SK-N-SH treated with all-trans-retinoic acid at 6 μM for 48 hours (cell line): ENCODE measurements at regions not wholly inside any gene's neighbourhood (a gene's known extent, or its start where the extent isn't known, plus 50 kb on each side); places are given as distances from the start of the nearest gene placed in this dataset.

Source experiments
- ATAC-seq: fragments of 200-7000 bp; cut with Tn5 transposase; 3 replicates; pipeline ENCODE4 v1.9.1; 2020; ENCODE audit warnings: mild to moderate bottlenecking, moderate library complexity
- ARNTL ChIP-seq: fragments of 450-650 bp; formaldehyde crosslinking; IDR thresholded peaks from 2 replicates; pipeline ENCODE4 v1.5.0; 2020; ENCODE audit warnings: low read depth, mild to moderate bottlenecking, moderate library complexity, borderline replicate concordance
- BACH2 ChIP-seq: fragments of 250-450 bp; sonication (Bioruptor Pico); IDR thresholded peaks from 2 replicates; pipeline ENCODE4 v1.9.0; 2021; ENCODE audit warnings: mild to moderate bottlenecking, borderline replicate concordance
- ESRRG ChIP-seq: fragments of 250-450 bp; sonication (Bioruptor Pico); IDR thresholded peaks from 2 replicates; pipeline ENCODE4 v1.6.1; 2021; ENCODE audit warnings: mild to moderate bottlenecking
- GLIS3 ChIP-seq: fragments of 250-450 bp; sonication (Bioruptor Pico); IDR thresholded peaks from 2 replicates; pipeline ENCODE4 v1.5.0; 2020; ENCODE audit warnings: mild to moderate bottlenecking, moderate library complexity
- ISL1 ChIP-seq: fragments of 250-450 bp; sonication (Bioruptor Pico); IDR thresholded peaks from 2 replicates; pipeline ENCODE4 v2.1.2; 2022; ENCODE audit warnings: mild to moderate bottlenecking, moderate library complexity
- OSR1 ChIP-seq: fragments of 250-450 bp; sonication (Bioruptor Pico); IDR thresholded peaks from 2 replicates; pipeline ENCODE4 v1.8.0; 2022; ENCODE audit warnings: moderate library complexity, mild to moderate bottlenecking, inconsistent platforms
- PPARA ChIP-seq: fragments of 250-450 bp; sonication (Bioruptor Pico); IDR thresholded peaks from 2 replicates; pipeline ENCODE4 v1.5.0; 2020; ENCODE audit warnings: mild to moderate bottlenecking, borderline replicate concordance
- RARB ChIP-seq: fragments of 250-450 bp; sonication (Bioruptor Pico); IDR thresholded peaks from 2 replicates; pipeline ENCODE4 v1.8.0; 2021; ENCODE audit warnings: mild to moderate bottlenecking, moderate library complexity
- SNAI2 ChIP-seq: fragments of 250-450 bp; sonication (Bioruptor Pico); IDR thresholded peaks from 2 replicates; pipeline ENCODE4 v1.5.0; 2020; ENCODE audit warnings: mild to moderate bottlenecking, moderate library complexity
- TCF4 ChIP-seq: fragments of 250-450 bp; sonication (Bioruptor Pico); IDR thresholded peaks from 2 replicates; pipeline ENCODE4 v1.8.0; 2021; ENCODE audit warnings: mild to moderate bottlenecking, moderate library complexity, borderline replicate concordance
- TOX ChIP-seq: fragments of 250-450 bp; sonication (Bioruptor Pico); IDR thresholded peaks from 2 replicates; pipeline ENCODE4 v1.8.0; 2021; ENCODE audit warnings: mild to moderate bottlenecking, moderate library complexity, borderline replicate concordance
- ZC3H10 ChIP-seq: fragments of 250-450 bp; sonication (Bioruptor Pico); IDR thresholded peaks from 2 replicates; pipeline ENCODE4 v1.5.1; 2021; ENCODE audit warnings: mild to moderate bottlenecking, moderate library complexity
- ZNF565 ChIP-seq: fragments of 450-650 bp; formaldehyde crosslinking; conservative IDR thresholded peaks from 2 replicates; pipeline ENCODE4 v1.5.0; 2020; ENCODE audit warnings: low read depth, mild to moderate bottlenecking, moderate library complexity
- ZNF70 ChIP-seq: fragments of 450-650 bp; formaldehyde crosslinking; IDR thresholded peaks from 2 replicates; pipeline ENCODE4 v1.5.0; 2020; ENCODE audit warnings: mild to moderate bottlenecking, moderate library complexity
- ZNF8 ChIP-seq: fragments of 450-650 bp; formaldehyde crosslinking; IDR thresholded peaks from 2 replicates; pipeline ENCODE4 v1.5.0; 2020; ENCODE audit warnings: mild to moderate bottlenecking, moderate library complexity
- TF ChIP-seq, protein P1 (sequence below): fragments of 250-450 bp; sonication (Bioruptor Pico); IDR thresholded peaks from 2 replicates; pipeline ENCODE4 v1.5.1; 2021; ENCODE audit warnings: mild to moderate bottlenecking, moderate library complexity
- TF ChIP-seq, protein P2 (sequence below): fragments of 250-450 bp; sonication (Bioruptor Pico); IDR thresholded peaks from 2 replicates; pipeline ENCODE4 v1.5.0; 2020; ENCODE audit warnings: mild to moderate bottlenecking, moderate library complexity
- TF ChIP-seq, protein P3 (sequence below): fragments of 250-450 bp; sonication (Bioruptor Pico); IDR thresholded peaks from 2 replicates; pipeline ENCODE4 v1.8.0; 2020; ENCODE audit warnings: mild to moderate bottlenecking, moderate library complexity, borderline replicate concordance
- TF ChIP-seq, protein P4 (sequence below): fragments of 250-450 bp; sonication (Bioruptor Pico); IDR thresholded peaks from 2 replicates; pipeline ENCODE4 v1.5.1; 2020; ENCODE audit warnings: low read depth, mild to moderate bottlenecking, moderate library complexity

DNA sequence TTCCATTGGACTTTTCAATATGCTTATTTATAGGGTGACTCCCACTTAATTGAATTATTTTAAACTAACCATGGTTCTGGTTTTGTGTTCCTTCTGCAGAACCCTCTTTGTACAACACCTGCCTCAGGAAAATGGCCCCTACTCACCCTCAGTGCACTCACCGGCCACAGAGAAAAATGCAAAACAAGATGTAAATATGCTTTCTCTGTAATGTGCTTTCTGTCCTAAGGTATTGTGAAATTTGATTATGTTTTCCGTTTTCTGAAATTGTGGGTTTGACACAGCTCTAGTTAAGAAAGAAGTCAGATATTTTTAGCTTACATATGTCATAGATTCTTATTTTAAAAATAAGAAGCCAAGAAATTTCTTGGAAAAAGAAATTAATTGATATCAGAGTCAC is 357.7 kb upstream of the SMIM21 start (continued):
- TF ChIP-seq GLIS3 (CRISPR knock-in tag) (no peak), TCF4 (CRISPR knock-in tag) (no peak), OSR1 (CRISPR knock-in tag) (no peak), TOX (CRISPR knock-in tag) (no peak), ESRRG (CRISPR knock-in tag) (no peak)
- TF ChIP-seq, protein P1, sequence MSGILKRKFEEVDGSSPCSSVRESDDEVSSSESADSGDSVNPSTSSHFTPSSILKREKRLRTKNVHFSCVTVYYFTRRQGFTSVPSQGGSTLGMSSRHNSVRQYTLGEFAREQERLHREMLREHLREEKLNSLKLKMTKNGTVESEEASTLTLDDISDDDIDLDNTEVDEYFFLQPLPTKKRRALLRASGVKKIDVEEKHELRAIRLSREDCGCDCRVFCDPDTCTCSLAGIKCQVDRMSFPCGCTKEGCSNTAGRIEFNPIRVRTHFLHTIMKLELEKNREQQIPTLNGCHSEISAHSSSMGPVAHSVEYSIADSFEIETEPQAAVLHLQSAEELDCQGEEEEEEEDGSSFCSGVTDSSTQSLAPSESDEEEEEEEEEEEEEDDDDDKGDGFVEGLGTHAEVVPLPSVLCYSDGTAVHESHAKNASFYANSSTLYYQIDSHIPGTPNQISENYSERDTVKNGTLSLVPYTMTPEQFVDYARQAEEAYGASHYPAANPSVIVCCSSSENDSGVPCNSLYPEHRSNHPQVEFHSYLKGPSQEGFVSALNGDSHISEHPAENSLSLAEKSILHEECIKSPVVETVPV: no peak

DNA sequence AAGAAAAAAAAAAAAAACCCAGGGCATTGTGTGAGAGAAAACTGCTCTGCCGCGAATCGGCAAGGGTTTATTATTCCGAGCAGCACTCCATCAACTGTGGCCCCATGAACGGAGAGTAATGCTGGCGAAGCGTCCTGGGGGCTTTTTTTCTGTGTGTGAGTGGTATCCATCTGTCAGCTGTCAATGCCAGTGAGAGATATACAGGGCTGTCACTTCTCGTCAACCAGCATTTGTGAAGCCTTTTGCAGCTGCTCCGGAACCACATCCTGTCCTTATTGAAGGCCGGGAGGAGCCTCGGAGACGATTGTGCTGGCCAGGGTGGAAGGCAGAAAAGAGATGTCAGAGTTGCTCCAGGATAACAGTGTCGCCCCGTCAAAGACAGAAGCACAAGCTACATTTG is 356.9 kb upstream of the SMIM21 start:
- no peak for TF ChIP-seq ZC3H10 (CRISPR knock-in tag)
- no peak for ATAC-seq

DNA sequence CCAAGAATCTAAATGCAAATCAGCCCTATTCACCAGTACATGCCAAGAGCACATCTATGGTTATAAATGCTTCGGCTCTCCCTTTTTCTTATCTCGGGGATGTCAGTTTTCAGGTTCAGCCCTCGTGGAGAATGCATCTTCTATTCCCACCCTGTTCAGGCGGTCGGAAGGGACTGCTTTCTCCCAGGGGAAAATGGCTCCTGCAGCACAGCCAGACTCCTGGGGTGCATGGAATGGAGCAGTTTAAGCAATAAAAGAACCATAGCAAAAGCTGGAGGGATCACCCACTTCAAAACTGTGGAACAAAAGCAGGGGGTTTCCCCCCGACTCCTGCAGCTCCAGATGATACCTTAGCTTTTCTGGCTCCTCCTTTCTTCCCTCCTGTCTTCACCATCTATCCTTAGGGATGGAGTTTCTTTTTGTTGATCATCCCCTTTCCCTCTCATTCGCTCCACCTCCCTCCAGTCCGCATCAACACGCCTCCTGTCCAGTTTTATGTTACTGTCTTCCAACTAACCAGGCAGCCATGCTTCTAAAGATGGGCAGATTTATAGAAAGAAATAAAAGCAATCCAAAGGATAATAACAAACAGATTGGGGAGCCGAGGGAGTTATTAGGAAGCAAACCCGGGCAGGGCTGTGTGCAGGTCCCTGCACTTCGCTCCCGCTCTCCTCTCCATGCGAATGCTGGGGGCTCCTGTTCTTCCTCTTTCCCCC is 356.2 kb upstream of the SMIM21 start:
- no peak for ATAC-seq
- TF ChIP-seq, protein P2, sequence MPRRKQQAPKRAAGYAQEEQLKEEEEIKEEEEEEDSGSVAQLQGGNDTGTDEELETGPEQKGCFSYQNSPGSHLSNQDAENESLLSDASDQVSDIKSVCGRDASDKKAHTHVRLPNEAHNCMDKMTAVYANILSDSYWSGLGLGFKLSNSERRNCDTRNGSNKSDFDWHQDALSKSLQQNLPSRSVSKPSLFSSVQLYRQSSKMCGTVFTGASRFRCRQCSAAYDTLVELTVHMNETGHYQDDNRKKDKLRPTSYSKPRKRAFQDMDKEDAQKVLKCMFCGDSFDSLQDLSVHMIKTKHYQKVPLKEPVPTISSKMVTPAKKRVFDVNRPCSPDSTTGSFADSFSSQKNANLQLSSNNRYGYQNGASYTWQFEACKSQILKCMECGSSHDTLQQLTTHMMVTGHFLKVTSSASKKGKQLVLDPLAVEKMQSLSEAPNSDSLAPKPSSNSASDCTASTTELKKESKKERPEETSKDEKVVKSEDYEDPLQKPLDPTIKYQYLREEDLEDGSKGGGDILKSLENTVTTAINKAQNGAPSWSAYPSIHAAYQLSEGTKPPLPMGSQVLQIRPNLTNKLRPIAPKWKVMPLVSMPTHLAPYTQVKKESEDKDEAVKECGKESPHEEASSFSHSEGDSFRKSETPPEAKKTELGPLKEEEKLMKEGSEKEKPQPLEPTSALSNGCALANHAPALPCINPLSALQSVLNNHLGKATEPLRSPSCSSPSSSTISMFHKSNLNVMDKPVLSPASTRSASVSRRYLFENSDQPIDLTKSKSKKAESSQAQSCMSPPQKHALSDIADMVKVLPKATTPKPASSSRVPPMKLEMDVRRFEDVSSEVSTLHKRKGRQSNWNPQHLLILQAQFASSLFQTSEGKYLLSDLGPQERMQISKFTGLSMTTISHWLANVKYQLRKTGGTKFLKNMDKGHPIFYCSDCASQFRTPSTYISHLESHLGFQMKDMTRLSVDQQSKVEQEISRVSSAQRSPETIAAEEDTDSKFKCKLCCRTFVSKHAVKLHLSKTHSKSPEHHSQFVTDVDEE (CRISPR knock-in tag): no peak
- no peak for TF ChIP-seq PPARA (CRISPR knock-in tag)
- TF ChIP-seq TCF4 (CRISPR knock-in tag): no peak
- no peak for TF ChIP-seq ZNF70 (CRISPR knock-in tag)
- TF ChIP-seq ZC3H10 (CRISPR knock-in tag): no peak
- no peak for TF ChIP-seq GLIS3 (CRISPR knock-in tag)

DNA sequence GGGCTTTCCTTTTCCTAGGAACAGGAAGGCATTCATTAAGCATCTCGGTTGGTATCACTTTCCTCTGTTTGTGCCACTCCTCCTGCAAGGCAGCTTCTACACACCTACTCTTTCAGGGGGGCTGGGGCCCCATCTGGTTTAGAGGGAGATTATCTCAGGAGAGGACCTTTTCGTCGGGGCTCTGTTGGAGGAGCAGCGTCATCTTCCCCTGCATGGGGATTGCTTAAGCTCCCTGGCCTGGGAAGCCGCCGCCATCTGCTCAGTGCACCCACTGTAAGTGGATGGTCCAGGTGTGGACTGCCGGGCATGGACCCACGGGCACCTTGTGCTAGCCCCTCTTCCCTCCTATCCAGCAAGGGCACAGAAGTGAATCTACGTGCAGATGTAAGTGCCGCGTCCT is 355.3 kb upstream of the SMIM21 start:
- TF ChIP-seq, protein P2 (CRISPR knock-in tag): no peak
- TF ChIP-seq, protein P3, sequence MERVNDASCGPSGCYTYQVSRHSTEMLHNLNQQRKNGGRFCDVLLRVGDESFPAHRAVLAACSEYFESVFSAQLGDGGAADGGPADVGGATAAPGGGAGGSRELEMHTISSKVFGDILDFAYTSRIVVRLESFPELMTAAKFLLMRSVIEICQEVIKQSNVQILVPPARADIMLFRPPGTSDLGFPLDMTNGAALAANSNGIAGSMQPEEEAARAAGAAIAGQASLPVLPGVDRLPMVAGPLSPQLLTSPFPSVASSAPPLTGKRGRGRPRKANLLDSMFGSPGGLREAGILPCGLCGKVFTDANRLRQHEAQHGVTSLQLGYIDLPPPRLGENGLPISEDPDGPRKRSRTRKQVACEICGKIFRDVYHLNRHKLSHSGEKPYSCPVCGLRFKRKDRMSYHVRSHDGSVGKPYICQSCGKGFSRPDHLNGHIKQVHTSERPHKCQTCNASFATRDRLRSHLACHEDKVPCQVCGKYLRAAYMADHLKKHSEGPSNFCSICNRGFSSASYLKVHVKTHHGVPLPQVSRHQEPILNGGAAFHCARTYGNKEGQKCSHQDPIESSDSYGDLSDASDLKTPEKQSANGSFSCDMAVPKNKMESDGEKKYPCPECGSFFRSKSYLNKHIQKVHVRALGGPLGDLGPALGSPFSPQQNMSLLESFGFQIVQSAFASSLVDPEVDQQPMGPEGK: no peak
- TF ChIP-seq RARB (CRISPR knock-in tag) (no peak), SNAI2 (CRISPR knock-in tag) (no peak), ISL1 (CRISPR knock-in tag) (no peak), BACH2 (CRISPR knock-in tag) (no peak), TOX (CRISPR knock-in tag) (no peak), ZNF8 (CRISPR knock-in tag) (no peak), GLIS3 (CRISPR knock-in tag) (no peak), OSR1 (CRISPR knock-in tag) (no peak), ARNTL (no peak), TCF4 (CRISPR knock-in tag) (no peak), ZNF565 (no peak)
- TF ChIP-seq, protein P4, sequence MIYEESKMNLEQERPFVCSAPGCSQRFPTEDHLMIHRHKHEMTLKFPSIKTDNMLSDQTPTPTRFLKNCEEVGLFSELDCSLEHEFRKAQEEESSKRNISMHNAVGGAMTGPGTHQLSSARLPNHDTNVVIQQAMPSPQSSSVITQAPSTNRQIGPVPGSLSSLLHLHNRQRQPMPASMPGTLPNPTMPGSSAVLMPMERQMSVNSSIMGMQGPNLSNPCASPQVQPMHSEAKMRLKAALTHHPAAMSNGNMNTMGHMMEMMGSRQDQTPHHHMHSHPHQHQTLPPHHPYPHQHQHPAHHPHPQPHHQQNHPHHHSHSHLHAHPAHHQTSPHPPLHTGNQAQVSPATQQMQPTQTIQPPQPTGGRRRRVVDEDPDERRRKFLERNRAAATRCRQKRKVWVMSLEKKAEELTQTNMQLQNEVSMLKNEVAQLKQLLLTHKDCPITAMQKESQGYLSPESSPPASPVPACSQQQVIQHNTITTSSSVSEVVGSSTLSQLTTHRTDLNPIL (CRISPR knock-in tag): no peak
- no peak for ATAC-seq
